Astrocyte (in vitro differentiated cells and primary cell): ENCODE measurements at regions not wholly inside any gene's neighbourhood (a gene's known extent, or its start where the extent isn't known, plus 50 kb on each side); places are given as distances from the start of the nearest gene placed in this dataset.

ENCODE experiments used
- CTCF ChIP-seq: IDR thresholded peaks from 2 replicates; pipeline ENCODE4 v1.5.1; 2011; ENCODE audit warnings: low read depth, mild to moderate bottlenecking, inconsistent platforms, low read length, moderate library complexity; ENCODE audit not compliant: insufficient read depth
- EZH2 ChIP-seq: IDR thresholded peaks from 2 replicates; pipeline ENCODE4 v1.6.1; 2012; ENCODE audit warnings: mild to moderate bottlenecking, low read length, inconsistent platforms; ENCODE audit not compliant: insufficient read depth

GRCh38 chr4:114773339-114773738 lies 174.7 kb downstream of the UGT8 start:
- TF ChIP-seq CTCF (no peak), EZH2 (no peak)
